Epidermal melanocyte (primary cell): ENCODE measurements at regions not wholly inside any gene's neighbourhood (a gene's known extent, or its start where the extent isn't known, plus 50 kb on each side); places are given as distances from the start of the nearest gene placed in this dataset.

Source experiments
- DNase-seq: peaks from one replicate; pipeline ENCODE4 v3.0.0; 2011; ENCODE audit warnings: low spot score; ENCODE audit not compliant: insufficient read length

GRCh38 chr9:13718539-13718938 is 439.0 kb upstream of the MPDZ start:
- no peak for DNase-seq

- DNase-seq, result no peak
These were observed 438.6 kb upstream of the MPDZ start for GRCh38 chr9:13718086-13718485.

GRCh38 chr9:13717322-13718054 is 438.0 kb upstream of the MPDZ start:
- DNase-seq, result no peak

GRCh38 chr9:13716601-13717321 is 437.3 kb upstream of the MPDZ start:
- no peak for DNase-seq

- no peak for DNase-seq
These were observed 436.6 kb upstream of the MPDZ start for GRCh38 chr9:13716090-13716489.

- DNase-seq, result no peak
These were observed 435.9 kb upstream of the MPDZ start for GRCh38 chr9:13715430-13715829.

GRCh38 chr9:13707612-13708576 is 428.4 kb upstream of the MPDZ start:
- DNase-seq, result no peak

GRCh38 chr9:13705918-13706317 is 426.4 kb upstream of the MPDZ start:
- DNase-seq, result no peak

GRCh38 chr9:13705373-13705772 is 425.9 kb upstream of the MPDZ start:
- DNase-seq, result no peak

- DNase-seq, result no peak
These were observed 411.1 kb upstream of the MPDZ start for GRCh38 chr9:13690595-13690994.

- no peak for DNase-seq
These were observed 410.4 kb upstream of the MPDZ start for GRCh38 chr9:13689925-13690324.

- no peak for DNase-seq
These were observed 409.6 kb upstream of the MPDZ start for GRCh38 chr9:13688990-13689600.

- DNase-seq, result no peak
These were observed 408.9 kb upstream of the MPDZ start for GRCh38 chr9:13688223-13688989.

- DNase-seq, result no peak
These were observed 405.2 kb upstream of the MPDZ start for GRCh38 chr9:13684656-13685055.

GRCh38 chr9:13677801-13678200 is 398.3 kb upstream of the MPDZ start:
- DNase-seq, result no peak

GRCh38 chr9:13675638-13676000 is 396.1 kb upstream of the MPDZ start:
- no peak for DNase-seq

GRCh38 chr9:13674926-13675637 is 395.6 kb upstream of the MPDZ start:
- no peak for DNase-seq

GRCh38 chr9:13673348-13673747 is 393.9 kb upstream of the MPDZ start:
- no peak for DNase-seq

GRCh38 chr9:13665418-13666066 is 386.1 kb upstream of the MPDZ start:
- no peak for DNase-seq

- no peak for DNase-seq
These were observed 381.5 kb upstream of the MPDZ start for GRCh38 chr9:13661014-13661413.
